Fibroblast of pulmonary artery (primary cell): ENCODE measurements at regions not wholly inside any gene's neighbourhood (a gene's known extent, or its start where the extent isn't known, plus 50 kb on each side); places are given as distances from the start of the nearest gene placed in this dataset.

Experiments used
- DNase-seq: peaks from one replicate; pipeline ENCODE4 v3.0.0-alpha.2; 2010; ENCODE audit warnings: low read depth
- H3K4me3 ChIP-seq: replicated peaks from 2 replicates; pipeline ENCODE4 v1.5.1; 2011; ENCODE audit warnings: low read depth, mild to moderate bottlenecking, control low read depth, low read length, moderate library complexity
- CTCF ChIP-seq: IDR thresholded peaks from 2 replicates; pipeline ENCODE4 v1.5.1; 2011; ENCODE audit warnings: mild to moderate bottlenecking, control low read depth, low read length, inconsistent platforms; ENCODE audit errors: missing control alignments

GRCh38 chr15:25981114-25981513 is 118.0 kb upstream of the ATP10A start:
- H3K4me3 ChIP-seq = no peak overlapping the region
- TF ChIP-seq CTCF = no peak
- DNase-seq = no peak

- no peak overlapping the region for H3K4me3 ChIP-seq
- DNase-seq = no peak
- TF ChIP-seq CTCF = no peak
These were observed 109.1 kb upstream of the ATP10A start for GRCh38 chr15:25972141-25972675.

GRCh38 chr15:25971053-25971452 is 107.9 kb upstream of the ATP10A start:
- DNase-seq = no peak
- TF ChIP-seq CTCF = no peak
- no peak overlapping the region for H3K4me3 ChIP-seq

GRCh38 chr15:25969886-25970285 is 106.8 kb upstream of the ATP10A start:
- DNase-seq = no peak
- no peak overlapping the region for H3K4me3 ChIP-seq
- TF ChIP-seq CTCF = no peak

- no peak overlapping the region for H3K4me3 ChIP-seq
- no peak for DNase-seq
- no peak for TF ChIP-seq CTCF
These were observed 104.0 kb upstream of the ATP10A start for GRCh38 chr15:25967116-25967515.

- H3K4me3 ChIP-seq = no peak overlapping the region
- TF ChIP-seq CTCF = no peak
- no peak for DNase-seq
These were observed 102.2 kb upstream of the ATP10A start for GRCh38 chr15:25965326-25965725.

GRCh38 chr15:25960273-25960672 is 97.1 kb upstream of the ATP10A start:
- TF ChIP-seq CTCF = no peak
- H3K4me3 ChIP-seq = no peak overlapping the region
- DNase-seq = no peak
